HCT116 (cell line): ENCODE measurements at regions not wholly inside any gene's neighbourhood (a gene's known extent, or its start where the extent isn't known, plus 50 kb on each side); places are given as distances from the start of the nearest gene placed in this dataset.
A peak's percentile ranks its signal among the peaks of the same experiment; 100 is the strongest.

Experiments used
- ATAC-seq: fragments of 200-7000 bp; cut with Tn5 transposase; 2 replicates; pipeline ENCODE4 v1.9.1; 2020; ENCODE audit warnings: mild to moderate bottlenecking, moderate library complexity
- BruUV-seq: library from RNA; stranded (reverse); fragments of 400-500 nt; replicated peaks from 2 replicates; lab custom pipeline; 2021; lab: Mats Ljungman, UMichigan
- CTCF ChIA-PET: fragments of 300-600 bp; sonication (Branson Sonifier 250); formaldehyde crosslinking; loops from one replicate; lab custom pipeline; 2021; ENCODE audit warnings: antibody characterized with exemption; lab: Charles Lee
- POLR2A ChIA-PET: fragments of 300-600, 350-600 bp; sonication (Branson Sonifier 250); formaldehyde crosslinking; loops from one replicate; lab custom pipeline; 2021; ENCODE audit warnings: antibody characterized with exemption; lab: Charles Lee
- RAD21 ChIA-PET, 2 experiments: fragments of 300-600 bp; sonication (Branson Sonifier 250); formaldehyde crosslinking; loops; one replicate each; lab custom pipeline; 2023; ENCODE audit warnings: low total read pairs in 2 of 2; ENCODE audit not compliant: uncharacterized antibody in 2 of 2, unreplicated experiment in 2 of 2, low non-redundant PET in 1 of 2; lab: Charles Lee
- DNase-seq: peaks from one replicate; pipeline ENCODE4 v3.0.0-alpha.2; 2010; ENCODE audit warnings: low read depth, low spot score
- H2AFZ ChIP-seq: fragments of 200-600 bp; shearing (Covaris generic), sonication (generic); 2 replicates; pipeline ENCODE4 v1.6.1; 2017; ENCODE audit warnings: low read depth, mixed run types, mixed read lengths, antibody characterized with exemption, low read length; ENCODE audit not compliant: poor library complexity, severe bottlenecking
- H3K27ac ChIP-seq: 2 replicates; pipeline ENCODE4 v1.5.1; 2012; ENCODE audit warnings: low read depth, low read length
- H3K27me3 ChIP-seq: fragments of 200-600 bp; sonication (generic); 2 replicates; pipeline ENCODE4 v1.6.1; 2016; ENCODE audit warnings: mixed run types, low read length, mixed read lengths; ENCODE audit not compliant: insufficient read depth
- H3K36me3 ChIP-seq, 2 experiments: fragments of 200-500 bp in 1 of 2; fragments of 200-600 bp in 1 of 2; sonication (Bioruptor generic) in 1 of 2; sonication (generic) in 1 of 2; 2 replicates each; pipeline versions ENCODE4 v1.5.1 to v1.6.1; 2014 to 2016; ENCODE audit warnings: low read length in 2 of 2, inconsistent platforms in 1 of 2, mixed read lengths in 1 of 2, mixed run types in 1 of 2; ENCODE audit not compliant: insufficient read depth in 2 of 2, control insufficient read depth in 1 of 2
- H3K4me1 ChIP-seq, 2 experiments: fragments of 200-600 bp in 1 of 2; sonication (generic) in 1 of 2; 2 replicates each; pipeline versions ENCODE4 v1.5.1 to v1.6.1; 2012 to 2017; ENCODE audit warnings: low read length in 2 of 2, inconsistent platforms in 1 of 2, mild to moderate bottlenecking in 1 of 2, mixed read lengths in 1 of 2, mixed run types in 1 of 2, moderate library complexity in 1 of 2; ENCODE audit not compliant: insufficient read depth in 2 of 2, control insufficient read depth in 1 of 2
- H3K4me2 ChIP-seq: fragments of 200-600 bp; sonication (generic); 2 replicates; pipeline ENCODE4 v1.6.1; 2017; ENCODE audit warnings: mixed run types, low read length, mixed read lengths
- H3K4me3 ChIP-seq, 2 experiments: fragments of 200-600 bp in 1 of 2; sonication (generic) in 1 of 2; replicated peaks in 1 of 2; 2 replicates each; pipeline ENCODE4 v1.5.1; 2011 to 2016; ENCODE audit warnings: low read length in 2 of 2, control low read depth in 1 of 2, low read depth in 1 of 2, mild to moderate bottlenecking in 1 of 2, mixed read lengths in 1 of 2, mixed run types in 1 of 2
- H3K79me2 ChIP-seq: fragments of 200-600 bp; sonication (generic); 2 replicates; pipeline ENCODE4 v1.6.1; 2017; ENCODE audit warnings: mild to moderate bottlenecking, mixed run types, low read length, moderate library complexity, mixed read lengths; ENCODE audit not compliant: insufficient read depth
- H3K9ac ChIP-seq: fragments of 200-600 bp; sonication (generic); 2 replicates; pipeline ENCODE4 v1.6.1; 2016; ENCODE audit warnings: low read length, mixed read lengths
- H3K9me2 ChIP-seq: fragments of 200-600 bp; sonication (generic), shearing (Covaris generic); 2 replicates; pipeline ENCODE4 v1.6.1; 2017; ENCODE audit warnings: mixed run types, mild to moderate bottlenecking, moderate library complexity; ENCODE audit not compliant: insufficient read depth
- H3K9me3 ChIP-seq, 2 experiments: fragments of 200-500 bp in 1 of 2; fragments of 200-600 bp in 1 of 2; sonication (Bioruptor generic) in 1 of 2; sonication (generic) in 1 of 2; 2 replicates each; pipeline ENCODE4 v1.6.1; 2014 to 2017; ENCODE audit warnings: low read length in 2 of 2, mixed read lengths in 2 of 2, inconsistent platforms in 1 of 2, low read depth in 1 of 2, mild to moderate bottlenecking in 1 of 2, mixed run types in 1 of 2, moderate library complexity in 1 of 2; ENCODE audit not compliant: control insufficient read depth in 1 of 2, insufficient read depth in 1 of 2
- H4K20me1 ChIP-seq: fragments of 200-600 bp; sonication (generic), shearing (Covaris generic); 2 replicates; pipeline ENCODE4 v1.6.1; 2017; ENCODE audit warnings: mixed run types, mild to moderate bottlenecking, moderate library complexity; ENCODE audit not compliant: insufficient read depth
- CBX3 ChIP-seq: IDR thresholded peaks from 2 replicates; pipeline ENCODE4 v1.6.1; 2012; ENCODE audit warnings: low read depth
- CEBPB ChIP-seq: IDR thresholded peaks from 2 replicates; pipeline ENCODE4 v1.6.1; 2012; ENCODE audit warnings: low read depth
- EGR1 ChIP-seq: IDR thresholded peaks from 2 replicates; pipeline ENCODE4 v1.6.1; 2012; ENCODE audit warnings: low read depth
- ELF1 ChIP-seq: IDR thresholded peaks from 2 replicates; pipeline ENCODE4 v1.6.1; 2012; ENCODE audit warnings: low read depth, borderline replicate concordance
- FOSL1 ChIP-seq: IDR thresholded peaks from 2 replicates; pipeline ENCODE4 v1.6.1; 2012; ENCODE audit warnings: low read depth
- MAX ChIP-seq: IDR thresholded peaks from 2 replicates; pipeline ENCODE4 v1.6.1; 2012
- POLR2AphosphoS5 ChIP-seq: IDR thresholded peaks from 2 replicates; pipeline ENCODE4 v1.6.1; 2011; ENCODE audit warnings: mild to moderate bottlenecking, low read depth, low read length, moderate library complexity
- RAD21 ChIP-seq: IDR thresholded peaks from 2 replicates; pipeline ENCODE4 v1.6.1; 2012; ENCODE audit warnings: low read depth, mild to moderate bottlenecking
- REST ChIP-seq: IDR thresholded peaks from 2 replicates; pipeline ENCODE4 v1.6.1; 2012; ENCODE audit warnings: low read depth
- SIN3A ChIP-seq: IDR thresholded peaks from 2 replicates; pipeline ENCODE4 v1.6.1; 2012; ENCODE audit warnings: low read depth
- SP1 ChIP-seq: IDR thresholded peaks from 2 replicates; pipeline ENCODE4 v1.6.1; 2012; ENCODE audit warnings: low read depth
- TCF7L2 ChIP-seq: IDR thresholded peaks from 2 replicates; pipeline ENCODE4 v1.7.0; 2011; ENCODE audit warnings: borderline replicate concordance, inconsistent platforms; ENCODE audit not compliant: insufficient read depth, insufficient read length; ENCODE audit errors: extremely low read depth
- YY1 ChIP-seq: IDR thresholded peaks from 2 replicates; pipeline ENCODE4 v1.6.1; 2011; ENCODE audit warnings: low read length, low read depth, moderate library complexity, mild to moderate bottlenecking; ENCODE audit not compliant: insufficient replicate concordance; ENCODE audit errors: extremely low read depth
- ZFX ChIP-seq: fragments of 450-650 bp; IDR thresholded peaks from 2 replicates; pipeline ENCODE4 v1.6.1; 2017
- intact Hi-C: fragments of 100-400 bp; cut with micrococcal nuclease; formaldehyde crosslinking; loops from 2 replicates; pipeline ENCODE4 v1.10.0; 2022

DNA sequence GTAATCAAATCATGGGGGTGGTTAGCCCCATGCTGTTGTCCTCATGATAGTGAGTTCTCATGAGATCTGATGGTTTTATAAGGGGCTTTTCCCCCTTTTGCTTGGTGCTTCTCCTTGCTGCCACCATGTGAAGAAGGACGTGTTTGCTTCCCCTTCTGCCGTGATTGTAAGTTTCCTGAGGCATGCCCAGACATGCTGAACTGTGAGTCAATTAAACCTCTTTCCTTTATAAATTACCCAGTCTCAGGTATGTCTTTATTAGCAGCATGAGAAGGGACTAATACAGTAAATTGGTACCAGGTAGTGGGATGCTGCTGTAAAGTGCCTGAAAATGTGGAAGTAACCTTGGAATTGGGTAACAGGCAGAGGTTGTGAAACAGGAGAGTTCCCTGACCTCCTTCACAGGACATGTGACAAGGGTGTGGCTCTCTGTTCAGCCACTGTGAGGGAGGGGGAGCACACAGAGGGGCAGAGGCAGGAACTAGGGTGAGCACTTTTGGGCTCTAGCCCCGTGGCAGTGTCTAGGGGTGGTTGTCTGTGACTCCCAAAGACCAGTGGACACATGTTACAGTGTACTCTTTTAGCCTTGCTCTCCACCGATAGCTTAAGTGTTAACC lies 105.3 kb downstream of the BACH1 start:
- ATAC-seq (peak; percentile 30; the same call in 1 of the 2 replicates), DNase-seq (no peak)
- Histone ChIP-seq H3K9ac (no peak overlapping the region), H4K20me1 (no peaks in the 10 kb centered on the region), H3K4me3 (no peak overlapping the region), H3K4me1 (peaks cover 0 to 7% of the 10 kb centered on the region in 2 experiments; a peak in 2 of 4 replicates), H3K9me2 (no peaks in the 10 kb centered on the region), H3K27me3 (no peaks in the 10 kb centered on the region), H3K79me2 (no peaks in the 10 kb centered on the region), H3K36me3 (no peaks in the 10 kb centered on the region), H3K4me2 (peak overlapping the region; percentile 5; the same call in 1 of the 2 replicates), H2AFZ (no peak overlapping the region), H3K27ac (no peak overlapping the region), H3K9me3 (no peaks in the 10 kb centered on the region; a peak in 1 of 4 replicates)
- RAD21 ChIA-PET = no interaction called here
- CTCF ChIA-PET = interaction anchor here (1.1 kb wide), 1 partner anchor 96 kb away, joined by 3 read pairs; no protein-coding TSS in a partner anchor
- TF ChIP-seq FOSL1 (no peak), CBX3 (no peak), MAX (no peak), CEBPB (peak; percentile 21; the same call in 1 of the 2 replicates)
- intact Hi-C loops = no loop called here
- BruUV-seq = no TSS peak
- POLR2A ChIA-PET = no interaction called here

DNA sequence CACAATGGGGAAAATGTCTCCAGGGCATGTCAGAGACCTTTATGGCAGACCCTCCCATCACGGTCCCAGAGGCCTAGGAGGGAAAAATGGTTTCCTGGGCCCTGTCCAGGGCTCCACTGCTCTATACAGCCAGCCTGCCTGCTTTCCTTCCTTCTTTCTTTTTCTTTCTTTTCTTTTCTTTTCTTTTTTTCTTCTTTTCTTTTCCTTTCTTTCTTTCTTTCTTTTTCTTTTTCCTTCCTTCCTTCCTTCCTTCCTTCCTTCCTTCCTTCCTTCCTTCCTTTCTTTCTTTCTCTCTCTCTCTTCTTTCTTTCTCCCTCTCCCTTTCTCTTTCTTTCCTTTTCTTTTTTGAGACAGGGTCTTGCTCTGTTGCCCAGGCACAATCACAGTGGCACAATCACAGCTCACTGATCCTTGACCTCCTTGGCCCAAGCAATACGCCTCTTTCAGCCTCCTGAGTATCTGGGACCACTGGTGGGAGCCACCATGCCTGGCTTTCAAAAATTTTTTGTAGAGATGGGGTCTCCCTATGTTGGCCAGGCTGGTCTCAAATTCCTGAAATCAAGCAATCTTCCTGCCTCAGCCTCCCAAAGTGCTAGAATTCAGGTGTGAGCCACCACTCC lies 106.9 kb downstream of the BACH1 start:
- H3K9me2 ChIP-seq = no peaks in the 10 kb centered on the region
- no peaks in the 10 kb centered on the region for H3K27me3 ChIP-seq
- BruUV-seq = no TSS peak
- H3K36me3 ChIP-seq = no peaks in the 10 kb centered on the region
- H3K9me3 ChIP-seq = no peaks in the 10 kb centered on the region
- no peak overlapping the region for H3K4me2 ChIP-seq
- ChIA-PET RAD21 (no interaction called here), CTCF (no interaction called here), POLR2A (no interaction called here)
- no peaks in the 10 kb centered on the region for H4K20me1 ChIP-seq
- no peak overlapping the region for H2AFZ ChIP-seq
- DNase-seq (no peak), ATAC-seq (no peak)
- no peak overlapping the region for H3K4me3 ChIP-seq
- intact Hi-C loops = no loop called here
- H3K79me2 ChIP-seq = no peaks in the 10 kb centered on the region
- no peak overlapping the region for H3K9ac ChIP-seq
- no peak overlapping the region for H3K27ac ChIP-seq
- H3K4me1 ChIP-seq = peaks cover 0 to 7% of the 10 kb centered on the region in 2 experiments; a peak in 2 of 4 replicates
- TF ChIP-seq SIN3A (no peak), YY1 (no peak), SP1 (no peak), CBX3 (no peak), TCF7L2 (no peak), ZFX (no peak), ELF1 (no peak), RAD21 (no peak), POLR2AphosphoS5 (no peak), EGR1 (no peak), REST (no peak)
